Transverse colon (tissue), 4 donors: ENCODE measurements at regions not wholly inside any gene's neighbourhood (a gene's known extent, or its start where the extent isn't known, plus 50 kb on each side); places are given as distances from the start of the nearest gene placed in this dataset.

ENCODE experiments used
- EP300 ChIP-seq: sonication (generic); formaldehyde crosslinking; IDR thresholded peaks from one replicate; pipeline ENCODE4 v1.6.1; 2017; ENCODE audit warnings: antibody characterized with exemption, low read depth
- POLR2A ChIP-seq: fragments of 450-650 bp; IDR thresholded peaks from one replicate; pipeline ENCODE4 v1.6.1; 2016; ENCODE audit warnings: antibody characterized with exemption, mild to moderate bottlenecking, moderate library complexity
- POLR2AphosphoS5 ChIP-seq, 3 donors: sonication (generic); formaldehyde crosslinking; IDR thresholded peaks; one replicate each; pipeline ENCODE4 v1.6.1; 2016; ENCODE audit warnings: antibody characterized with exemption in 3 of 3
- TF ChIP-seq, protein P1 (sequence below), 5 experiments: fragments of 200-600 bp in 3 of 5; fragments of 450-650 bp in 2 of 5; sonication (generic) in 3 of 5; IDR thresholded peaks; 1 replicate in 2 of 5; 2 replicates in 3 of 5; pipeline ENCODE4 v1.5.1; 2016 to 2017; ENCODE audit warnings: antibody characterized with exemption in 5 of 5, inconsistent platforms in 3 of 5, mild to moderate bottlenecking in 2 of 5, moderate library complexity in 1 of 5

DNA sequence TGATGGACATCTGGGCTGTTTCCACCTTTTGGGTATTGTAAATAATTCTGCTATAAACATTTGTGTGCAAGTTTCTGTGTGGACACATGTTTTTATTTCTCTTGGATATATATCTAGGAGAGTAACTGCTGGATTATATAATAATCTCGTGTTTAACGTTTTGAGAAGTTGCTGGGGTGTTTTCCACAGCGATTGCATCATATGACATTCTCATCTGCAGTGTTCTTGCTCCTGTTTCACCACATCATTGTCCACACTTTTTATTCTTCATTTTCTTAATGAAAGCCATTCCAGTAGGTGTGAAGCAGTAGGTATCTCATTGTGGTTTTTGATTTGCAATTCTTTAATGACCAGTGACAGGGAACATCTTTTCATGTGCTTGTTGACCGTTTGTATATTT lies 56.9 kb upstream of the ALKAL2 start:
- TF ChIP-seq, protein P1, sequence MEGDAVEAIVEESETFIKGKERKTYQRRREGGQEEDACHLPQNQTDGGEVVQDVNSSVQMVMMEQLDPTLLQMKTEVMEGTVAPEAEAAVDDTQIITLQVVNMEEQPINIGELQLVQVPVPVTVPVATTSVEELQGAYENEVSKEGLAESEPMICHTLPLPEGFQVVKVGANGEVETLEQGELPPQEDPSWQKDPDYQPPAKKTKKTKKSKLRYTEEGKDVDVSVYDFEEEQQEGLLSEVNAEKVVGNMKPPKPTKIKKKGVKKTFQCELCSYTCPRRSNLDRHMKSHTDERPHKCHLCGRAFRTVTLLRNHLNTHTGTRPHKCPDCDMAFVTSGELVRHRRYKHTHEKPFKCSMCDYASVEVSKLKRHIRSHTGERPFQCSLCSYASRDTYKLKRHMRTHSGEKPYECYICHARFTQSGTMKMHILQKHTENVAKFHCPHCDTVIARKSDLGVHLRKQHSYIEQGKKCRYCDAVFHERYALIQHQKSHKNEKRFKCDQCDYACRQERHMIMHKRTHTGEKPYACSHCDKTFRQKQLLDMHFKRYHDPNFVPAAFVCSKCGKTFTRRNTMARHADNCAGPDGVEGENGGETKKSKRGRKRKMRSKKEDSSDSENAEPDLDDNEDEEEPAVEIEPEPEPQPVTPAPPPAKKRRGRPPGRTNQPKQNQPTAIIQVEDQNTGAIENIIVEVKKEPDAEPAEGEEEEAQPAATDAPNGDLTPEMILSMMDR (IDR thresholded peaks at IDR 0.05): no peak
- TF ChIP-seq POLR2AphosphoS5 (IDR thresholded peaks at IDR 0.05): no peak
- TF ChIP-seq POLR2A: no peak
- TF ChIP-seq EP300: no peak
